ENCODE measurements at regions not wholly inside any gene's neighbourhood (a gene's known extent, or its start where the extent isn't known, plus 50 kb on each side); places are given as distances from the start of the nearest gene placed in this dataset.

DNA sequence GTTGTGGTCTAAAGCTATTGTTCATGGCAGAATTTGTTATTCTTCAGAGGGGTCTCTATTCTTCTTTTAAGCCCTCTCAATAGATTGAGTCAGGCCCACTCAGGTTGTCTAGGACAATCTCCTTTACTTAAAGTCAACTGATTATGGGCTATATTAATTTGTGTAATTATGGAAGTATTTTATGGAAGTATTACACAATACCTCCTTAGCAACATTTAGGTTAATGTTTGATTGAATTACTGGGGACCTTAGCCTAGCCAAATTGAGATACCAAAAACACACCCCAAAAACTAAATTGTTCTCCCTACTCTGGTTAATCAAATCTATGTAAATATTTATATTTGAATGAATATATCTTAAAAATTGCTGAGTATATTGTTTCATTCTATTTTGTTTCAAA is 347.1 kb upstream of the GRIN3A start (continued):
- TF ChIP-seq CHD7 (IDR thresholded peaks at IDR 0.05; ENCODE audit: insufficient replicate concordance, low read length) (no peak), POLR2AphosphoS5 (IDR thresholded peaks at IDR 0.05; ENCODE audit: low read depth, low read length) (no peak), RBBP5 (IDR thresholded peaks at IDR 0.05; ENCODE audit: borderline replicate concordance, low read depth, low read length) (no peak), KDM1A (IDR thresholded peaks at IDR 0.05; ENCODE audit: borderline replicate concordance, low read length) (no peak), MAX (IDR thresholded peaks at IDR 0.05) (no peak), SAP30 (IDR thresholded peaks at IDR 0.05; ENCODE audit: insufficient read depth, insufficient replicate concordance, low read length) (no peak), USF2 (IDR thresholded peaks at IDR 0.05; ENCODE audit: low read length) (no peak)

Data from H1 (cell line).